ENCODE measurements at regions not wholly inside any gene's neighbourhood (a gene's known extent, or its start where the extent isn't known, plus 50 kb on each side); places are given as distances from the start of the nearest gene placed in this dataset.

- no peak for TF ChIP-seq CTCF (IDR thresholded peaks at IDR 0.05)
- TF ChIP-seq EP300 (IDR thresholded peaks at IDR 0.05) = no peak
- TF ChIP-seq POLR2A (IDR thresholded peaks at IDR 0.05) = no peak
Measured at GRCh38 chr3:171967137-171967783, 72.1 kb upstream of the FNDC3B start.

Measured in gastroesophageal sphincter (tissue), 3 donors.